SJCRH30 (cell line): ENCODE measurements at regions not wholly inside any gene's neighbourhood (a gene's known extent, or its start where the extent isn't known, plus 50 kb on each side); places are given as distances from the start of the nearest gene placed in this dataset.

Experiments used
- DNase-seq, 2 experiments: peaks; one replicate each; pipeline ENCODE4 v3.0.0-alpha.2; 2015 to 2020
- H3K27ac ChIP-seq: fragments of 250-450 bp; sonication (Bioruptor Pico); 2 replicates; pipeline ENCODE4 v1.5.1; 2020; ENCODE audit warnings: mild to moderate bottlenecking, moderate library complexity
- H3K27me3 ChIP-seq: fragments of 250-450 bp; sonication (Bioruptor Pico); 2 replicates; pipeline ENCODE4 v1.5.1; 2020; ENCODE audit warnings: mild to moderate bottlenecking, moderate library complexity
- H3K36me3 ChIP-seq: fragments of 250-450 bp; sonication (Bioruptor Pico); 2 replicates; pipeline ENCODE4 v1.5.1; 2020; ENCODE audit warnings: mild to moderate bottlenecking, moderate library complexity
- H3K4me1 ChIP-seq: fragments of 250-450 bp; sonication (Bioruptor Pico); 2 replicates; pipeline ENCODE4 v1.5.1; 2020; ENCODE audit warnings: mild to moderate bottlenecking, moderate library complexity
- H3K4me3 ChIP-seq: fragments of 250-450 bp; sonication (Bioruptor Pico); 2 replicates; pipeline ENCODE4 v1.5.1; 2020; ENCODE audit warnings: mild to moderate bottlenecking, moderate library complexity
- H3K9me3 ChIP-seq: fragments of 250-450 bp; sonication (Bioruptor Pico); replicated peaks from 2 replicates; pipeline ENCODE4 v1.5.1; 2020; ENCODE audit warnings: mild to moderate bottlenecking, moderate library complexity

DNA sequence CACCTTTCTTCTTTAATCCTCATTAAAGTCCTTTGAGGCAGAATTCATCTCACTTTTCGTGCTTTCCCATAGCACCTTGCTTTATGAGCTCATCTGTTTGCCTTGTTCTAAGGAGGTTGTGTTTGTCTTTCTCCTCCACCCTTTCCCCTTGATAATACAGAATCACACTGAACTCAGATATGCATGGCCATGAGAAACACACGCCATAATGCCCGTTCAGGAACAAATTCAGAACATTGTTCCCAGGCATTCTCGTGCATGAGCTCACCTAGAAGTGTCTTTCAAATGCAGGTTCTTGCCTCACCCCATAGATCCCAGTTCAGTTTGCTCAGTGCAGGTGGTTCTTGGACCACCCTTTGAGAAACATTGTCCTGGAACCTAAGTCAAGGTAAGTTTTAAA, 71.1 kb downstream of the TMEM114 start:
- Histone ChIP-seq H3K36me3 (no peaks in the 10 kb centered on the region), H3K27me3 (no peaks in the 10 kb centered on the region), H3K9me3 (no peaks in the 10 kb centered on the region), H3K4me1 (no peaks in the 10 kb centered on the region), H3K4me3 (no peak overlapping the region), H3K27ac (no peak overlapping the region)
- no peak for DNase-seq

DNA sequence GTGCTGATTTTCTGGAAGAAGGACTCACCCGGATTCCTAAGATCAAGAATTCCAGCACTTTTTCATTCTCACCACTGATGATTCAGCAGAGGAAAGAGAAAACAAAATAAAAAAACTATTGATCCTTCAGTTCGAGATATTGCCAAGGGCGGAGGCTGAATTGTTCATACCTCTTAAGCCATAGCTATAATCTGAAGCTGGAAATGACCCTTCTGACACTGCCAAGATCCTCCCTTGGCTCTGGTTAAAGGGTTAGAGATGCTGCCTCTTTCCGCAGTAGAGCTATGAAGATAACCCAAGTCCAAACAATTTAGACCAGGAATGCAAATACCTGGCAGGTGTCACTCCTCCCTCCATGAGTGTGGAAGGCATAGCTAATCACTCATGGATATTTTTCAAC, 73.0 kb downstream of the TMEM114 start:
- DNase-seq, result no peak
- Histone ChIP-seq H3K27ac (no peak overlapping the region), H3K9me3 (no peaks in the 10 kb centered on the region), H3K27me3 (no peaks in the 10 kb centered on the region), H3K36me3 (no peaks in the 10 kb centered on the region), H3K4me3 (no peak overlapping the region), H3K4me1 (no peaks in the 10 kb centered on the region)

DNA sequence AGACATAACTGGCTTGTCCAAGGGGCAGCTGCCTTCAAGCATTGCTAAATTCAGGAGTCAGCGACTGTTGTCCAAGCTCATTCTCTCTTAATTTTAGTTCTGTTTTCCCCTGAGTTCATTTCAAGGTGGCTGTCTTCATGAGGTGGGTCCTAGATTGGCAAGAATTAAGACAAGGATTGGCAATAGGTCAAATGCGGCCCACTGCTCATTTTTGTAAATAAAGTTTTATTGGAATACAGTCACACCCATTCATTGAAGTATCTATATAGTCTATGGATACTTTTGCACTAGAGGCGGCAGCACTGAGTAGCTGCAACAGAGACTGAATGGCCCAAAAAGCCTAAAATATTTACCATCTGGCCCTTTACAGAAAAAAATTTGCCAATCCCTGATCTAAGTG, 73.8 kb downstream of the TMEM114 start:
- Histone ChIP-seq H3K9me3 (no peaks in the 10 kb centered on the region), H3K36me3 (no peaks in the 10 kb centered on the region), H3K27me3 (no peaks in the 10 kb centered on the region), H3K4me1 (no peaks in the 10 kb centered on the region), H3K4me3 (no peak overlapping the region), H3K27ac (no peak overlapping the region)
- DNase-seq, result no peak

DNA sequence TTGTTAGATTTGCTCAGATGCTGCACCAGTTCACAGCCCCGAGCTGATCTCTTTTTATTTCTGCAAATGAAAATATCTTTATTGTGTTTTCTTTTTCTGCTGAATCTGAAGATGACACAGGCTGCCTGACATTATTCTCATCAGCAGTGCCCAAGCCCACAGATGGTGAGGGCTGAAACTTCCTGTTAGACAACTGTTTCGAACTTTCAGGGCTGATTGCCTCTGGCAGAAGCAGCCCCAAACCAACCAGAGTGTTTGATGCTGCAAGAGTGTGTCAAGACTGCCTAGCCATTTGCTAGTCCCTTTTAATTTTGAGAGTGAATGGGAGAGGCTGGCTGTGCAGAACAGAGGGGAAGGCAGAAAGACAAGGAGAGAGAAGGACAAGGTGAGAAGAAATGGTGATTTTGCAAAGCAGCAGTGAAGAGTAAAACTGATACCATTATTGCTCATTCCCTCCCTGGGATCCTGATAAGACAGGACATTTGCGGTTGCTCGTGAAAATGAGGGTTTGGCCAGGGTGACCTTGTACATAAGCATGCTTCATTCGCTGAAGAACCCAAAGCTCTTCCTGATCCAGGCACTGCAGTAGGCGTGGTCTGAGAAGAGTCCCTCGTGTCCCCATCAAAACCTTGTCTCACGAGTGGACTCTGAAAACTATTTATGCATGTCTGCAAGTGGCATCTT, 77.2 kb downstream of the TMEM114 start:
- Histone ChIP-seq H3K27me3 (no peaks in the 10 kb centered on the region), H3K27ac (no peak overlapping the region), H3K36me3 (no peaks in the 10 kb centered on the region), H3K4me1 (no peaks in the 10 kb centered on the region), H3K9me3 (no peaks in the 10 kb centered on the region), H3K4me3 (no peak overlapping the region)
- no peak for DNase-seq

DNA sequence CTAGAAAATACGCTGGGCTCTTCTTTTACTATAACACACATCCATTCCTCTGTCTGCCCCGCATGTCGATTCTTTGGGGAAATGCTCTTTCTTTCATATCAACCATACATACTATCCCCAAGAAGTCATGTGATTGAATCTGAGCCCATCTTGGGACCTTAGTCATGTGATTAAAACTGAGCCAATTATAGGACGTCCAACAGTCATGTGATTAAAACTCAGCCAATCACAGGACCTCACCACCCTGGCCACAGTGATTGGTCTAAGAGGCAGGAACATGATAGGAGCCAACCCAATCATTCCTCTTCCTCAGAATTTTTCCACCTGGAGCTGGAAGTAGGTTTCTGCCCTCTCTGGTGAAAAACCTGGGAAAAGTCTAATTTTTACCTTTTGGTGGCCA, 78.8 kb downstream of the TMEM114 start:
- no peaks in the 10 kb centered on the region for H3K36me3 ChIP-seq
- peak in 1 of 2 experiments; percentile 10 for DNase-seq

DNA sequence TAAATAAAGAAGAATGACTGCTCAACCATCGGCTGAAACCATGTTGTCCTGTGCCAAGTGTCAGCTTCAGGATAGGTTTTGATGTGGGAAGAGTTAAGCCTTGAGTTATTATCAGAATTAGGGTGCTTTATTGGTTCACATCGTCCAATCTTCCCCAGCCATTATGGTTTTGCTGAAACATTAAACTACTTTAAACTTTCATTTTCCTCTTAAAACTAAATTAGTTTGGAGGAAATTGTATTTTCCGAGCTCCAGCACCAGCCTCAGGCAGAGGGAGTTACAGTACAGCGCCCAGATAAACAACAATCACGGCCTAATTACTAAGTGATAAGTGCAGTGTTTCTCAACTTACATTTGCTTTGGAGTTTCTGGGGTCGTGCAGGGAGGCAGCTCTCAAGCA, 80.2 kb downstream of the TMEM114 start:
- Histone ChIP-seq H3K27ac (no peak overlapping the region), H3K27me3 (no peaks in the 10 kb centered on the region), H3K4me3 (no peak overlapping the region), H3K9me3 (no peaks in the 10 kb centered on the region), H3K4me1 (no peaks in the 10 kb centered on the region), H3K36me3 (no peaks in the 10 kb centered on the region)
- no peak for DNase-seq

More for the DNA sequence above, 78.8 kb downstream of the TMEM114 start:
- H3K27ac ChIP-seq, result no peak overlapping the region
- no peaks in the 10 kb centered on the region for H3K9me3 ChIP-seq
- H3K4me3 ChIP-seq, result no peak overlapping the region
- no peaks in the 10 kb centered on the region for H3K4me1 ChIP-seq
- H3K27me3 ChIP-seq, result no peaks in the 10 kb centered on the region

DNA sequence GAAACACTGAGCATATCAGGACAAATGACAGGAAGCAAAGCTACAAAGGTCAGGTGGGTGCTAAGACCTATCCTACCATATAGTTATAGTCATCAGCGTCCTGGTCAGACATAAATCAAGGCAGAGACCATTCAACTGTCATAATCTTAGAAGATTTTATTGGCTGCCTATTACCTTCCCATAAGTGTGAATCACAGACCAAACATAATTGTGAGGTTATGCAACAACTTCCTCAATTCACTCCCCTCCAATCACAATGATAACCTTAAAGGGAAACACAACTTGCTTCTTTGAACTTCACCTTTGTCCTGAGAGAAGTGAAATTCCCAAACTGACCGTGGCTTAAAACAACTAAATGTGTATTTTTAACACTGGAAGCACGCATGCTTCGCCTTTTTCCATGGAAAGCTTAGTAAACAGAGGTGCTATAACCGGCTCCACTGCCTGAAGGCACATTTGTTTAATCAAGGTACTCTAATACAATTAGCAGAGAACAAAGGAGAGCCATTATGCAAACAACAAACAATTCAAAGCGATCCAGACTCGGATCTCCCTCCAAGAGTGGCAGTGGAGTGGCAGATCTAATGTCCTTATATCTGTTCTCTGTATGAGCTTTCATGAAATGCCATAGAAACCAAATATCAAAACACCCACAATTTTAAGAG, 84.9 kb downstream of the TMEM114 start:
- Histone ChIP-seq H3K27ac (no peak overlapping the region), H3K4me3 (no peak overlapping the region), H3K4me1 (no peaks in the 10 kb centered on the region), H3K27me3 (no peaks in the 10 kb centered on the region), H3K9me3 (no peaks in the 10 kb centered on the region), H3K36me3 (no peaks in the 10 kb centered on the region)
- DNase-seq, result no peak

DNA sequence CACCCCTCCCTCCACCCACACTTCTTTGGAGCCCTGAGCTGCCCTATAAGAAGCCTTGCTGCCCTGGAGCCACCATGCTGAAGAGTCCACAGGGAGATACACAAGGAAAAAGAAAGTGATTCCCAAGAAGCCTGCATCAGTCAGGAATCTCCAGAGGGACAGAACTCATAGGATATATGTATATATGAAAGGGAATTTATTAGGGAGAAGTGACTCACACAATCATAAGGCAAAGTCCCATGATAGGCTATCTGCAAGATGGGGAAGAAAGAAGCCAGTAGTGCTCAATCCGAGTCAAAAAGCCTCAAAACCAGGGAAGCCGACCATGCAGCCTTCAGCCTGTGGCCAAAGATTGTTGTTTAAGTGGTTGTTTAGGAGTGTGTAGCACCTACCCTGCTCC, 87.9 kb downstream of the TMEM114 start:
- Histone ChIP-seq H3K36me3 (no peaks in the 10 kb centered on the region), H3K27ac (no peak overlapping the region), H3K27me3 (no peaks in the 10 kb centered on the region), H3K9me3 (no peaks in the 10 kb centered on the region), H3K4me3 (no peak overlapping the region), H3K4me1 (no peaks in the 10 kb centered on the region)
- DNase-seq, result no peak

DNA sequence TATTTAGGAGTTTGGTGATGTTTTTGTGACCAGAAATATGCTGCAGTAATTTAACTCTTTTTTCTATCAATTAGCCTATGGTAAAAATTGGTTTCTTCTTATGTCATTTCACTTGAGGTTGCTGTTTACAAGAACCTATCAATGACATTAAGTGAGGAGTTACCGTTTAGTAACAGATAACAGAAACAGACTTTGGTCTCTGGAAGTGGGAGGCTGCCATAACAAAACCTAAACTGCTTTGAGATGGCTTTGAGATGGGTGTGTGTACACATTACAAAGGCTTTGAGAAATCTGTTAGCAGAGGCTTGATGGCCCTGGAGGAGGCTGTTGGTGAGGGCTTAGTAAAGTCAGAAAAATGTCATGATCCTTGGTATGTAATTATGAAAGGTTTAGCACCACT, 90.0 kb downstream of the TMEM114 start:
- no peak for DNase-seq
- Histone ChIP-seq H3K4me3 (no peak overlapping the region), H3K9me3 (no peaks in the 10 kb centered on the region)

DNA sequence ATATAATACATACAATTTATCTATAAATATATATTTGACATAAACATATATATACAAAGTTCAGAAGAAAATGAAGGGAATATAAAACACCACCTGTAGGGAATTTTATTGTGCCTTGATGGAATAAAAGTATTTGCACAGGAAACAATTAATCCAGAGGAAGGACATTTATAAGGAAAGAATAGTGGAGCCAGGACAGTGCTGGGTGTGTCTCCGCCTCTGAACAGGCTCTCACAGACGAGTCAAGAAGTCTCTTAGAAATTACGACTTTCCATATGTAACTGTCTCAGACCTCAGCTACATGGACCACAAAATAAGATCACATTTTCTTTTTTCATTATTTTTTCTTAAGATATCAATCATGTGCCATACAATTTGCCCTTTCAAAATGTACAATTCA, 93.9 kb downstream of the TMEM114 start:
- no peak for DNase-seq
- Histone ChIP-seq H3K36me3 (no peaks in the 10 kb centered on the region), H3K9me3 (no peaks in the 10 kb centered on the region), H3K4me3 (no peak overlapping the region), H3K4me1 (no peaks in the 10 kb centered on the region), H3K27me3 (no peaks in the 10 kb centered on the region), H3K27ac (no peak overlapping the region)

More for the DNA sequence above, 90.0 kb downstream of the TMEM114 start:
- Histone ChIP-seq H3K27me3 (no peaks in the 10 kb centered on the region), H3K27ac (no peak overlapping the region), H3K4me1 (no peaks in the 10 kb centered on the region), H3K36me3 (no peaks in the 10 kb centered on the region)

DNA sequence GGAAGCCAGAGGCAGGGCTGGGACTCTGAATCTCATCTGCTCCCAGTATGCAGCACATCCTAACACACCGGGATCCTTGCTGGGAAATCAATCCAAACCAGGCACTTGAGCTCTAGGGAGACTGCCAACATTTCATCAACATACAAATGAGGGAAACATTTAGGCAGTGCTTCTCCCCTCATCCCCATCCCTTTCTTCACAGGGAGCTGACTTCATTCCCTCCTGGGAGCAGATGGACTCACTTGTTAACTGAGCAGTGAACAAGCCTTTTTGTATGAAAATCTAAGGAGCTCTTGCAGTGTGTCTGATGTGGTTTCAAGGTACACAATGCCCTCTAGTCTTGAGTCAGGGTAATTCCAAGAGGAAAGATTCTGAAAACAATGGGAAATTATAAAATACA, 96.3 kb downstream of the TMEM114 start:
- Histone ChIP-seq H3K27ac (no peak overlapping the region), H3K4me1 (no peaks in the 10 kb centered on the region), H3K36me3 (no peaks in the 10 kb centered on the region), H3K27me3 (no peaks in the 10 kb centered on the region), H3K4me3 (no peak overlapping the region), H3K9me3 (no peaks in the 10 kb centered on the region)
- no peak for DNase-seq

DNA sequence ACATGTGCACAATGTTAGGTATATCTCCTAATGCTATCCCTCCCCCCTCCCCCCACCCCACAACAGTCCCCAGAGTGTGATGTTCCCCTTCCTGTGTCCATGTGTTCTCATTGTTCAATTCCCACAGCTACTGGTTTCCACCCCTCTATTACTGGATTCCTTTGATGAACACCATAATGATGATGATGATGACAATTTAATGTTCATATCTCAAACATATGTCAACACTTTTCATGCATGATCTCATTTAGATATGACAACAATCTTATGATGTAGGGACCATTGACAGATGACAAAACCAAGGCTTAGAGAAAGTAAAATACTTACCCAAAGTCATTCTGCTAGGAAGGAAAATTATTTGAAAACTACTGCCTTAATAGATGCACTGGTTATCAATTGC, 97.6 kb downstream of the TMEM114 start:
- Histone ChIP-seq H3K27ac (no peak overlapping the region), H3K4me1 (no peaks in the 10 kb centered on the region), H3K9me3 (no peaks in the 10 kb centered on the region), H3K4me3 (no peak overlapping the region), H3K27me3 (no peaks in the 10 kb centered on the region), H3K36me3 (no peaks in the 10 kb centered on the region)
- no peak for DNase-seq

DNA sequence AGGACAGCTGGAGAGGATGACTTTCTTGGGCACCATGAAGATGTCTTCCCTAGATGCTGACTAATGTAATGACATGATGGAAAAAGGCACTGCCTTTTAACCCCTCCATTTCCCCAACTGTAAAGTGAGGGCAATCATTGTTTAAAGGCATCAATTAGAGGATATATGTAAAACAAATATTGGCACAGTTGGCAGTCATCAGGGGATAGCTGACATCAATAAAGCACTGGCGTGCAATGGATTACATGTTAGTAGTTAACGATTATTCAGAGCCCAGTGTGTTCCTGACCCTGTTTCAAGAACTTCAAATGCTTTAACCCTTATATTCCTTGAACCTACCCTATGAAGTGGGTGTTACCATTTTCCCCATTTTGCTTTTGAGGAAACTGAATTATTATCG, 100.7 kb downstream of the TMEM114 start:
- Histone ChIP-seq H3K36me3 (no peaks in the 10 kb centered on the region), H3K4me1 (no peaks in the 10 kb centered on the region), H3K27ac (no peak overlapping the region), H3K9me3 (no peaks in the 10 kb centered on the region), H3K27me3 (no peaks in the 10 kb centered on the region), H3K4me3 (no peak overlapping the region)
- no peak for DNase-seq

DNA sequence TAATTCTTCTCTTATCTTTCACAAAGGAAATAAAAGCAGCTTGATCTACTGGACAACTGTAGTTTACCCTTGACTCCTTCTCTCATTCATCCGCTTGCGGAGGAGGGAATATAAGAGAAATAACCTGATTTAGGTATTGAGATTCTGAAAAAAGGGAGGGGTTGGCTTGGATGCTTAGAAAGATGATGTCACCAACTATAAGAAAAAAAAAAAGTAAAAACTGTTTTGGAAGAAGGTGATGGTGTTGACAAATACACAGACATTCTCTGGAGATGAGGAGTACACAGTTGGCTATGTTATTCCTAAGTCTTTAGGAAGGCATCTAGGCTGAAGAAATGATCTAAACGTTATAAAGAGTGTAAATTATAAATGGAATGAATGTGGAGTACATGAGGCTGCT, 103.3 kb downstream of the TMEM114 start:
- no peaks in the 10 kb centered on the region for H3K27me3 ChIP-seq
- no peak overlapping the region for H3K27ac ChIP-seq
- no peaks in the 10 kb centered on the region for H3K4me1 ChIP-seq
- H3K36me3 ChIP-seq, result no peaks in the 10 kb centered on the region
- H3K9me3 ChIP-seq, result no peaks in the 10 kb centered on the region
- H3K4me3 ChIP-seq, result no peak overlapping the region
- no peak for DNase-seq

DNA sequence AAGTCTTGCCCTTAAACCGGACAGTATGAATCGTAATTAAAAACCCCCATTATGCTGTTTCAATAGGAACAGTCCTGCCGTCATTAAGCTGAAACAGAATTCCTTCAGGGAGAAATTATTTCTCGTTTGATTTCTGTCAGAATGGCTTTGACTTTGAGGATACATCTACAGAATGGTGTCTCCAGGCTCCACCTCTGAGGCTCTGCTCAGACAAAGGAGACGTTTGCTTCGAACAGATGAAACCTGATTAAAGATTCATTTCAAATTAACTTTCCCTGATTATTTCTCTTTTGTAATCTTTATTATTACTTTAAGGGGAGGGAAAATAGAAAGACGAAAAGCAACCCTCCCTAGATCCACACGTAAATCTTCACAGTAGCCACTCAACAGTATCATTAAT, 106.9 kb downstream of the TMEM114 start:
- no peaks in the 10 kb centered on the region for H3K27me3 ChIP-seq

DNA sequence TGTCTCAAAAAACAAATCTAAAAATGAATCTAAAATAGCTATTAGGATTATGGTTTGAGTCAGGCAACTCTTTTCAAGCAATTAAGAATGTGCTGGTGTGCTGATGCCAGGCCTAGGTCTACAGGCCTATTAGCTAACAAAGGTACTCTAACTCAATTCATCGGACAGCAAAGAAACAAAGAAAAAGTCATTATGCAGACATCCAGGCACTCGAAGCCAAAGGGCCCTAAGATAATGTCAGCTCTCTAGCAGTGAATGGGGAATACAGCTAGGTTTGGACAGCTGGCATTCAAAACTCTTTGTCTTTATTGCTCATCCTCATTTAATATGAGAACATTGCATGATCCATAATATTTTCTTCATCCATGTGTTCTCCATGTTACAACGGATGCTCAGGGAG, 108.5 kb downstream of the TMEM114 start:
- Histone ChIP-seq H3K27ac (no peak overlapping the region), H3K4me1 (no peaks in the 10 kb centered on the region), H3K36me3 (no peaks in the 10 kb centered on the region), H3K4me3 (no peak overlapping the region), H3K9me3 (no peaks in the 10 kb centered on the region), H3K27me3 (no peaks in the 10 kb centered on the region)
- DNase-seq, result no peak

More for the DNA sequence above, 106.9 kb downstream of the TMEM114 start:
- H3K27ac ChIP-seq, result no peak overlapping the region
- H3K36me3 ChIP-seq, result no peaks in the 10 kb centered on the region
- H3K4me1 ChIP-seq, result no peaks in the 10 kb centered on the region
- no peaks in the 10 kb centered on the region for H3K9me3 ChIP-seq
- H3K4me3 ChIP-seq, result no peak overlapping the region
- DNase-seq, result no peak
